ENCODE measurements at regions not wholly inside any gene's neighbourhood (a gene's known extent, or its start where the extent isn't known, plus 50 kb on each side); places are given as distances from the start of the nearest gene placed in this dataset.
"Not testable (repeated sequence)": the region's sequence is repeated elsewhere in the genome, so short reads cannot be mapped to it uniquely, and the experiment has no call there.

DNA sequence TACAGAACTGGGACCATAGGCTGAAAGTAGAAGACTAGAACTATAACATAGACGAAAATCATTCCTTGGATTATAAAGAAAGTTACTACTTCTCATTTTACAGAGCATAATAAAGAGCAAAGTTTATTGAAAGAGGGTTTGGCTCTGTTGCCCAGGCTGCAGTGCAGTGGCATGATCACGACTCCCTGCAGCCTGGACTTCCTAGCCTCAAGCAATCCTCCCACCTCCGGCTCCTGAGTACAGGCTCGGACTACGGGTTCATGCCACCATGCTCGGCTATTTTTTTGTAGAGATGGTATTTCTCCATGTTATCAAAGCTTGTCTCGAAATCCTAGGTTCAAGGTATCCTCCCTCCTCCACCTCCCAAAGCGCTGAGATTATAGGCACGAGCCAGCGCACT lies 190.1 kb upstream of the FOXG1 start:
- DNase-seq, result no peak

DNA sequence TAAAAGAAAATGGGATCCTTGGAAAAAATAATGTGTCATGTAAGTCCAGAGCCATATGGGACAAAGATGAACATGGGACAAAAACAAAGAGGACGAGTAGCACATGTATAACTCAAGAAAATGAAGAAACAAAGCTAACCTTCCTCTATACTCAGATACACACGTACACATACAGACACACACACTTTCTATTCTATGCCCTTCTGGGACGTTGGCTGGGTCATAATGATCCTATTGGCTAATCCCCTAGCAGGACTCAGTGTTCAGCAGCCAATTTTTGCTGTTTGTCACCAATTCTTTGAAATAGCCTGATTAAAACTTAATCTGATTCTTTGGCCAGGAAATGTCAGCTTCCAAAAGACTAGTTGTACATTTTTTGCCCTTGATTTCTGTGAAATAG lies 189.4 kb upstream of the FOXG1 start:
- no peak for DNase-seq

DNA sequence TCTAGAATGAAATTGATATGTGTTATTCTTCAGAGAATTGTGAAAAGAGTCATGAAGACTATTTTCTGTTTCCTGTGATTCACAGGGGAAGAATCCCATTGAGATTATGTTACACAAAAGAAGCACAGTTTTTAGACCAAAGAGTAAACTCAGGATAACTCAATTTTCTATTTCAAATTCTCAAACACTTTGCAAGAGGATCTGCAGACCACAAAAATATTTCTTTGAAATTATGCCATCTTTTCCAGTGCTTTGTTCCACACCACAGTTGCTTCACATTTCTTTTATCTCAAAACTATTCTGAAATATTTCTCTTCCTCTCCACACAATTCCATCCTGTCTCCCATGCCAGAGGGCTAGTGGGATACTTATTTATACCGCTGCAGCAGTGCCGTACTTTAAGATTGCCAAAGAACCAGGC lies 188.9 kb upstream of the FOXG1 start:
- DNase-seq, result no peak

DNA sequence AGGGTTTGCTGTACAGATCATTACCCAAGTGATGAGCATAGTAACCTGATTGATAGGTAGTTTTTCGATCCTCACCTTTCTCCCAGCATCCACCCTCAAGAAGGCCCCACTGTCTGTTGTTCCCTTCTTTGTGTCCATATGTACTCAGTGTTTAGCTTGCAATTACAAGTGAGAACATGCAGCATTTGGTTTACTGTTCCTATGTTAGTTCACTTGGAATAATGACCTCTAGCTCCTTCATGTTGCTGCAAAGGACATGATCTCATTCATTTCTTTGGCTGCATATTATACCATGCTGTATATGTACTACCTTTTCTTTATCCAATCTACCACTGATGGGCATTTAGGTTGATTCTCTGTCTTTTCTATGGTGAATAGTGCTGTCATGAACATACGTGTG lies 181.6 kb upstream of the FOXG1 start:
- DNase-seq, result no peak

DNA sequence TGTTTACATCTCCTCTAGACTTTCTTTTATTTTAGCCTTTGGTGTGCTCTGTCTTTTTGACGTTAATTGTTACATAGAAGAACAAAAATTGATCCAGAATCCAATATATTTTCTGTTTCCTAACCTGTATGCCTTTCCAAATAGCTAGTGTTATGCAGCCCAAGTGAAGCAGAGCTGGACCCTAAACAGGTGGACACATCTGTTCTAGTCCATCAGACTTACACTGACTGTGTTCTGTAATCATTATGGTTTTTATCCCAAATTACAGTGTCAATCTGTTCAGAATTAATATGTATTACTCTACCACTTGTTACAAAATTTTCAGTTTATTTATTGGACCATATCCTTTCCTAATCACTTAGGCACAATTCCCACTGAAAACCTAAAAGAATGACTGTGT lies 176.8 kb upstream of the FOXG1 start:
- no peak for DNase-seq

DNA sequence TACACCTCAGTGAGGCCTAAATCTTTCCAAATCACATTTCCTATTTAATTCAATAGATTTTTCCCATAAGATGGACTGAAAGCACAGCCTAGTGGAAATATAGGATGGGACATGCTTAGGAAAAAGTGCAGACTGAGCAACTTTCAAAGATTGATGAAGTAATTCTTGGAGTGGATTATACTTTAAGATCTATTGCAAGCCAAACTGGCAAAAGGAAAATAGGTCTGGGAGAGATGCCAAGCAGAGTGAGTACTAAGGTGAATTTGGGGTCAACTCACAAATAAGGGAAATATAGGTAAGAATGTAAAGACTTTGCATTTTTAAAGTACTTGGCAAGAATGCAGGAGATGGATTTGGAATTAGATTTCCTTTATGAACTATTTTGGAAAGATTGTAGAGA lies 170.2 kb upstream of the FOXG1 start:
- DNase-seq, result no peak

DNA sequence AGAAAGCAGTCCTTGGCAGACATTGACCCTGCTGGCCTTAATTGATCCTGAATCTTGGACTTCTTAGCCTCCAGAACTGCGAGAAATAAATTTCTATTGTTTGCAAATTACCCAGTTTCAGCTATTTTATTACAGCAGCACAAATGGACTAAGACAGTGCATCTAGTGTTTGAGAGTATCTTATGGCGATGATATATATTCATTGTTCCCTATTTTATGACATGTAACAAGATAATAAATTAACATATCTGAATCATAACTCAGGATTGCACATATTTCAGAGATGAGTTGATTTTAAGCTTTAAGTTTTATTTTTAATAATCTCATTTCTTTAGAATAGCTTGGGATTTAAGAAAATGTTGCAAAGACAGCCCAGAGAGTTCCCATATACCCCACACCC lies 167.4 kb upstream of the FOXG1 start:
- DNase-seq, result no peak

DNA sequence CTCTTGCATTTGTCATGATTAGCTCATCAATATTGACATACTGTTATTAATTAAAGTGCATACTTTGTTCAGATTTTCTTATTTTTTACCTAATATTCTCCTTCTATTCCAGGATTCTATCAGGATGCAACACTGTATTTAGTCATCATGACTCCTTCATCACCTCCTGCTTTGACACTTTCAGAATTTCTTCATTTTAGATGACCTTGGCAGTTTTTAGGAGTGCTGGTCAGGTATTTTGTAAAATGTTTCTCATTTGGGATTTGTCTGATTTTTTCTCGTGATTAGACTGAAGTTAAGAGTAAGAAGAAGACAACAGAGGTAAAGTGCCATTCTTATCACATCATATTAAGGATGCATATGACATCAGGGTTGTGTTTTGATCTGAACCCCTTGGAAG lies 167.0 kb upstream of the FOXG1 start:
- DNase-seq, result no peak

DNA sequence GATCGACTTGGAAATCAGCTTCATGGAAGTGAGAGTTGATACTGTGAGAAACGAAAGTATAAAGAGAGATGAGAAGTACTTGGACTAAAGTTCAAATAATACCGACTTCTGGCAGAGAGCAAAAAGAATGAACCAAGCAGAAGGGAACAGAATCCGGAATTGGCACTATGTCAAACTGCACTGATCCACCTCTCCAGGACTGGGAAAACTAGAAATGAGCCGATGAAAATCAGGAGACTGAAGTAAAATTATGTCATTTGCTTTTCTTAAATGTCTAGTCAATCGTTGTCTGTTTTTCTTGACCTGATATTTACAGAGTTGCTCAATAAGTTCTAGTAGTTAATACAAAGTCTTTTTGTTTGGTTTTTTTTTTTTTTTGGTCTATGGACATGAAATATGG lies 163.0 kb upstream of the FOXG1 start:
- no peak for DNase-seq

DNA sequence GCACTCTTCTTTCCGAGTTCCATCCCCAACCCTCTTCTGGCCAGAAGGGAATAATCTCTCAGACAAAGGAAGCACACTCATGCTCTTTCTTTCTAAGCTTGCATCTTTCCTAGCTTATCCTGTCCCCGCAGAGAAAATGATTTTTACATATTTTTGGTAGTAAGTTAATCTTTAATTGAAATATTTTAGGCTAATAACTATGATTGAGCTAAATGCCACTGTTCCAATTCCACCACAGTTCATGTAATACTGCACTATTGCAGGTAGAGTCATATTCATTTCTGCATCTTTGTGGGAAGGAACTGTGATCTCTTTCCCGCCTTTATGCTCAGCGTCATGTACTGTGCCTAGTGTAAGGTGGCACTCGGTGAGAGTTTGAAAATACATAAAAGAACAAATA lies 158.9 kb upstream of the FOXG1 start:
- no peak for DNase-seq

DNA sequence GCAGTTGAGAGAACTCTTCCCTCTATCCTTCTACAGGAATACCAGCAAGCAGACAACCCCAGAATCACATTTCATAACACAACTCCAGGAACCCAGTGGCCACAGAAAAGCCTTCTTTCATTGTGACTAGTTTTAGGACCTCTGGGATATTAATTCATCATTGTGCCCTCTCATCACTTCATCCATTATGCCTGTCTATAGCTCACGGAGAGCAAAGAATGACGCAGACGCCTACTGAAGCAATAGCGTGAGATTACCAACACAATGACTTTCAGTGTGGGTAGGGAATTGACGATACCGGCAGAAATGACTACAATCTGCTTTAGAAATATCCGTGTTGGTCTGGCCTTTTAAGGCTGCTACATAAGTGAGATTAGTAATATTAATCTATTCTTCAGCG lies 158.1 kb upstream of the FOXG1 start:
- no peak for DNase-seq

DNA sequence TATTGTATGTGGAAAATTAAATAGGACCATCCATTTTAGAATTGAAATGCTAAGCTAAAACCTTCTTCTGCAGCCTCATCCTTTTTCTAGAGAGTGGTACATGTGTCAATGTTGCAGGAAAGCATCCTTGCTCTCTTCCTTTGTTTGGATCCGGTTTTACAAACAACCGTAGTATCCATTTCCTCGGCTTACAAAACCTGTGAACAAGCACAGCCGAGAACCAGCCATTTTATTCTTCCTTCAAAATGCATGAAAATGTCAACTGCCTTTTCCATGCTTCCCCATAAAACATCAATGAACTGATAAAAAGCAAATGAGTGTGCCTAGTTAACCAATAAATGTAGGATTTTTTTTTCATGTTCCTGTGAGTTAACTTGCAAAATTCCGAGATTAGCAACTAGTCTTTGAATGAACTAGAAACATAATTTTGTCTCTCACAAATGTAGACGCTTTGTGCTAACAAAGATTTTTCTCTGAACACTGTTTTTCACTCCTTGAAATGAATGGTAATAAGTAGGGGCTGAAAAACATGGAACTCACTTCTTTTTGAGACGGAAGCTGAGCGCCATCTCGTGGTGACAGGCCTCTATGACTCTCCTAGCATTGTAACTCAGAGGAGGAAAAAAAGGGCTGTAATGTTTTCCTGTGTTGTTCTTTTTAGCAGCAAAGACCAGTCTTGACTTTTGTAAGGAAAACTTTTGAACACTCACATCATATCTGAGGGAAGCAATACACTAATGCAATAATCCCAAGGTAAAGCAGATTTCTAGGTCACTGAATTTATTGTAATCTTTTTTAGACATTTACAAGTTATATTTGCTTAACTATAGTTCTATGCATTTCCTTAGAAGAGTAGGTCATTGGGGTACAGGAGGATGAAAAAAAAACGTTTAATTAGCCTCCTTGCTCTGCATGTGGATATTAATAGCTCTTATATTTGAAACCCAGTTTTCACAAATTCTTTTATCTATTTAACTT lies 157.4 kb upstream of the FOXG1 start:
- DNase-seq, result peak; percentile 38

DNA sequence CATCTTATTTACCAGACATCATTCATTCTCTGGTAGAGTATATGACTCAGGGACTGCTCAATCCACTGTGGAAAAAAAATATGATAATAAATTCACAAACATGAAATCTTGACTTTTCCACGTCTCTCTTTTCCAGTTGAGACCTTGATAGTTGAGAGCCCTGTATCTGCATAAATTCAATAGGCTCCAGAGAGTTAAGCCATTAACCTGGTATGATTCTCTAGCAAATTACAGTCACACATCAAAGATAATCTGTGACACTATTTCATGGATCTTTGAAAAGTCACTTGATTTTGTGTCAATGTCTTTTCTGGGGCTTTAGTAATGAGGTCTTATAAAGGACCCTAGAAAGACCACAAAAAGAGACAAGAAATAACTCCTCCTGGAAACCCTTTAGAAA lies 154.2 kb upstream of the FOXG1 start:
- no peak for DNase-seq

DNA sequence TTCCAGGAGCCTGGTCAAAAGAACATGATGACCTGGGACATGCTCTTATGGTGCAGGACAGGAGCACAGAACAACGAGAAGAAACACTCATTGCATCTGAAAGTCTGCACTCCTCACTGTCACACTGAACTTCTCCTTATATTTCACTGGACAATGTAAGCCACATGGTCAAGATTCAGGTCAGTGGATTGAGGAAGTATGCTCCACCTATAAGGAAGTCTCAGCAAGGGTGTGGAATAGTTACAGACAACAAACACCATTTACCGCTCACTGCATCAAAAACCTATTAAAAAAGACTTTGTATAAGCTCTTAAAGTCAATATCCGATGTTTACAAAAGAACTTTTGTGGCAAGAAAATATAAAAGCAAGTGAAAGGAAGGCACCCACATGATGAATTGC lies 153.1 kb upstream of the FOXG1 start:
- DNase-seq, result no peak

DNA sequence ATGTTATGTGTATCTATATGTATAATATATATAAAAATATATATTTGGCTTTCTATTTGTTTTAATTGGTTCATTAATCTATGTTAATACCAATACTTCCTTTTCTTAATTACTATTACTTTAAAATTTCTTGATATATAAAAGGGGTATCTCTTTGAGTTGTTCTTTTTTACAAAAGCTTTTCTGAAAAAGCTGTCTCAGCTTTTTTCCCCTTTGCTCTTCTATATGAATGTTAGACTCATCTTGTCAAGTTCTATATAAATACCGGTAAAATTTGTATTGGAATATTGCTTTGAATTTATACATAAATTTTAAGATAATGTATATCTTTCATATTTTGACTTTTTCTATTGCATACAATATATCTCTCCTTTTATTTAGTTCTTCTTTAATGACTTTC lies 139.8 kb upstream of the FOXG1 start:
- no peak for DNase-seq

DNA sequence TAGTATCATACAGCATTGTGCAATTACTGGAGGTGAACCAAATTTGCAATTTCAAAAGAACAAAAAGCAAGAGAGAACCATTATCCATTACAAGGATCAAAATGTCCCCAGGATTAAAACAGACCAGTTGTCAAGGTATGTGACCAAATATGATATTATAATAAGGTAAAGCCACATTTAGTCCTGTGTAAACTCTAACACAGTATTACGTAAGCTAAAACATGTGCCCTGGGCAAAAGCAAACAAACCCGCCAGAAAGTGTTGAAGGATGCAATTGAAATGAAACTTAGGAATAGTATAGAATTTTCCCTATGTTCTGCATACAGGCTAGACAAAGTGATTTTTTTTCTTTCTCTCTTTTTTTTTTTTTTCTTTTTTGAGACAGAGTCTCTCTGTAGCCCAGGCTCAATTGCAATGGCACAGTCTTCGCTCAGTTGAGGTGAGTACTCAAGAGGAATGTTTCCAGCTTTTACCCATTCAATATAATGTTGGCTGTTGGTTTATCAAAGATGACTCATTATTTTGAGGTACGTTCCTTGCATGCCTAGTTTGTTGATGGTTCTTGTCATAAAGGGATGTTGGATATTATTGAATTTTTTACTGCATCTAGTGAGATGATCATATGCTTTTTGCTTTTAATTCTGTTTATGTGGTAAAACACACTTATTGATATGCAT lies 137.1 kb upstream of the FOXG1 start:
- DNase-seq, result no peak

DNA sequence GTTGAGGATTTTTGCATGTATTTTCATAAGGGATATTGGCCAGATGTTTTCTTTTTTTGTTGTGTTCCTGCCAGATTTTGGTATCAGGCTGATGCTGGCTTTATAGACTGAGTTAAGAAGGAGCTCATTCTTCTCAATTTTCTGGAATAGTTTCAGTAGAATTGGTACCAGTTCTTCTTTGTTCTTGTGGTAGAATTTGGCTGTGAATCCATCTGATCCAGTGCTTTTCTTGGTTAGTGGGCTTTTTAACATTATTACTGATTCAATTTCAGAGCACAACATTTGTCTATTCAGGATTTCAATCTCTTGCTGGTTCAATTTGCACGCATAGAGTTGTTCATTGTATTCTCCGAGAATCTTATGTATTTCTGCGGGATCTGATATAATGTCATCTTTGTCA lies 136.5 kb upstream of the FOXG1 start:
- no peak for DNase-seq

DNA sequence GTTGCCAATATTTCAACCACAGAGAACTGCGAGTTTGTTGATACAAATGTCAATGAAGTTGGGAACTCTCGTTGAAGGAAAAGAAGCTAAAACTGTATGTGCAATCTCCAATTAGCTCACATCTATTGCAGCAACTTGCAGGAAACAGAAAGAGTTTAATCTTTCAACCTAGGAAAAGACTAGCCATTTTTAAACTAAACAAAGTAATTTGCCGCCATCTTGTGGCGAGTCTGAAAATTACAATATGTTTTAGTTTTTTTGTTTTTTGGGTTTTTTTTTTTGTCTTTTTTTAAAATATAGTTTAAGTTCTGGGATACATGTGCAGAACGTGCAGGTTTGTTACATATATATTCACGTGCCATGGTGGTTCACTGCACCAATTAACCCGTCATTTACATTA lies 131.2 kb upstream of the FOXG1 start:
- peak; percentile 8 for DNase-seq

DNA sequence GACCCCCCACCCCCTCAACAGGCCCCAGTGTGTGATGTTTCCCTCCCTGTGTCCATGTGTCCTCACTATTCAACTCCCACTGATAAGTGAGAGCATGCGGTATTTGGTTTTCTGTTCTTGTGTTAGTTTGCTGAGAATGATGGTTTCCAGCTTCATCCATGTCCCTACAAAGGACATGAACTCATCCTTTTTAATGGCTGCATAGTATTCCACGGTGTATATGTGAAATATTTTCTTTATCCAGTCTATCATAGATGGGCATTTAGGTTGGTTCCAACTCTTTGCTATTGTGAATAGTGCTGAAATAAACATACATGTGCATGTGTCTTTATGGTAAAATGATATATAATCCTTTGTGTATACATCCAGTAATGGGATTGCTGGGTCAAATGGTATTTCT lies 130.8 kb upstream of the FOXG1 start:
- DNase-seq, result not testable (repeated sequence)

DNA sequence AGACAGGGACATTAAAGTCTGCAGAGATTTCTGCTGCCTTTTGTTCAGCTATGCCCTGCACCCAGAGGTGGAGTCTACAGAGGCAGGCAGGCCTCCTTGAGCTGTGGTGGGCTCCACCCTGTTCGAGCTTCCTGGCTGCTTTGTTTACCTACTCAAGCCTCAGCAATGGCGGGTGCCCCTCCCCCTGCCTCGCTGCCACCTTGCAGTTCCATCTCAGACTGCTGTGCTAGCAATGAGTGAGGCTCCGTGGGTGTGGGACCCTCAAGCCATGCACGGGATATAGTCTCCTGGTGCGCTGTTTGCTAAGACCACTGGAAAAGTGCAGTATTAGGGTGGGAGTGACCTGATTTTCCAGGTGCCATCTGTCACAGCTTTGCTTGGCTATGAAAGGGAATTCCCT lies 125.4 kb upstream of the FOXG1 start:
- DNase-seq, result not testable (repeated sequence)

DNA sequence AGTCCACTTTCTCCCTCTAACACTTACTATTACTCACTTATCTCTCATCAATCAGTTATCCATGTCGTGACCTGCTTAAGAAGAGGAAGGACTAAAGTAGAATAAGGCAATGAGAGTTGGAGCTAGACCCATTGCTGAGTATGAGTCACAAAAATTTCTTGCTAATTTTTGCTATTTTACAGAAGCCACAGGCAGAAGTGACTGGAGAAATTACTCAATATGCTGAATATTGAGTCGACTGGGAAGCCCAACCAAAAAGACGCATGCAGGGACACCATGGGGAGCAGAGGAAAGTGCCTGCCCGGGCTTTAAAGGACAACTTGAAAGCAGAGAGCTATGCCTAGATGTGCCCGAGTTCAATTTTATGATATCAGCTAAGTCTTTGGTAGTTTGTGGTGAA lies 115.4 kb upstream of the FOXG1 start:
- DNase-seq, result no peak

DNA sequence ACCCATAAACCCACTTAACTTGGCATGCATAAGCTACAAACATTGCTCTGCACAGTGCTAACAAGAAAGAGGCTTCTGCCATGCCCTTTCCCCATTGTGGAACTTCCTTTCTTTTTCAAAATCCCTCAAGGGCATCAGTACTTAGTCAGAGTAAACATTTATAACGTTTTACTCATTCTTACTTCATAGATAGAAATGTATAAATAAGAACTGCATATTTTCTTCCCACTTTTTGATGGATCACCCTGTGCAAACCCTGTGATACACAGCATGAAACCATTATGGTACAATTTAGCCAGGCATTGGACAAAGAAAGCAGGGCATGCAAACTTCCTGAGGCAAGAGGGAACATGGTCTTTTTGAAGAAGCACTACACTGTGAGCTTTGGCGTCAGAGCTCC lies 113.8 kb upstream of the FOXG1 start:
- no peak for DNase-seq

DNA sequence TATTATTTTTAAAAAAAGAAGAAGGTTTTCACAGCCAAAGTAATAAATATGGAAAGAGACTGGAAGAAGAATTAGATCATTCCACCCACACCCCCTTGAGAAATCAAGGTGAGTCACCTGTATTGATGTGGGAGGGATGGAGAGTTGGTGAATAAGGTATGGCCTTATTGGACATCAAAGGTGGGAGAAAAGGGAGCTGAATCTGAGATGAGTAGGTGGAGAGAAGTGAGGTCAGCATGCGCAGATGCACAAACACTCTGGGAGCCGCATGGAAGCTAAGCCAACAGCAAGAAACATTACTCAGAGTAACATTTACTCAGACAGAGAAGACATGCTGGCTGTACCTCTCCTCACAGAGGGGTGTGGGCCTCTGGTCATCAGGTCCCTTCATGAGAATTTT lies 113.1 kb upstream of the FOXG1 start:
- no peak for DNase-seq

DNA sequence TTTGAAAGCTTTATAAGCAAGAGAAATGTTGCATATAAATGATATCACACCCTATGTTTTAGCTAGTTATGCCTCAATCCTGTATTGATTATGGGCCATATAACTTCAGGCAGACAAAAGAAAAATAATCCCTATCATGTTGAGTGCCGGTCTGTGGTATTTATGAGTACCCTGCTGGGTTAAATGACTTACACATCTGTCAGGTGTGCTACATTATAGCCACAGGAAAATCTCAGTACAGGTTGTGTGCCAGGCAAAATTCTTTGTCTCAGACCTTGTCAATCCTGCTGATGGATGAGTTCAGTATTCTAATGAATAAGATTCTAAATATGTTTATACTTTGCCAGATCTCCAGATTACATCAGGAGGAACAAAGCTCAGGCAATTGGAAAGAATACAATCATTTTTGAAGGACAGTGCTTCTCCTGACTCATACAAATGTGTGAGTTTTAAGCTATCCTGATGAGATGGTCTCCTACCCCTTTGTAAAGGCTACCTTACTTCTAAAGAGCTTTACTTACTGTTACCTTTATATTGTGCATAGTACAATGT lies 109.8 kb upstream of the FOXG1 start:
- no peak for DNase-seq
